ENCODE measurements at regions not wholly inside any gene's neighbourhood (a gene's known extent, or its start where the extent isn't known, plus 50 kb on each side); places are given as distances from the start of the nearest gene placed in this dataset.

- Histone ChIP-seq H3K27ac (no peak overlapping the region), H3K27me3 (no peaks in the 10 kb centered on the region), H3K36me3 (no peaks in the 10 kb centered on the region), H3K4me1 (no peaks in the 10 kb centered on the region), H3K9me3 (no peaks in the 10 kb centered on the region), H3K4me3 (no peak overlapping the region)
- intact Hi-C loops (cut with DNase I), result no loop called here
- WGBS, 2 donors, result 65 to 66% methylated on average over 3 of the region's 3 CpGs
- TF ChIP-seq CTCF (IDR thresholded peaks at IDR 0.05) (no peak), POLR2A (IDR thresholded peaks at IDR 0.05) (no peak)
- DNase-seq, result no peak
Observed at GRCh38 chr5:100148239-100148638, 386.9 kb upstream of the FAM174A start.

DNA sequence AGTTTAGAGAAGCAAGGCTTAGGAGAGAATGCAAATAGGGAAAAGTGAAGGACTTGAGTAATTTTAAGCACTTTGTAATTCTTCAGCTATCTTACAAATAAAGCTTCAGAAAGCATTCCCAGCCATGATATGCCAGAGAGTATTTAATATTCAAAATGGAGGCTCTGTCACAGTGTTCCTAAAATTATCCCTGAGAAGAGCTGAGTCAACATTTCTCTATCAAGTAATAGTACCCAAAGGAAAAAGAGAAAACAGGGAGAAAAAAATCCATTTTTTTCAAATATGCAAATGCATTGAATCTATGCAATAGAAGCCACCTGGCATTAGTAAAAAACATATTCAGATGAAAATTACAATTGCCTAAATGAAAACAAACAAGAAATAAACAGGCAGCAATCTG, 392.6 kb upstream of the FAM174A start:
- Histone ChIP-seq H3K4me1 (no peaks in the 10 kb centered on the region), H3K27me3 (no peaks in the 10 kb centered on the region), H3K9me3 (no peaks in the 10 kb centered on the region), H3K36me3 (no peaks in the 10 kb centered on the region), H3K27ac (no peak overlapping the region), H3K4me3 (no peak overlapping the region)
- no peak for TF ChIP-seq POLR2A (IDR thresholded peaks at IDR 0.05)
- no peak for TF ChIP-seq CTCF (IDR thresholded peaks at IDR 0.05)
- intact Hi-C loops (cut with DNase I), result no loop called here
- no peak for DNase-seq

GRCh38 chr5:100131161-100131560, 404.0 kb upstream of the FAM174A start:
- Histone ChIP-seq H3K27me3 (no peaks in the 10 kb centered on the region), H3K36me3 (no peaks in the 10 kb centered on the region), H3K4me1 (no peaks in the 10 kb centered on the region), H3K27ac (no peak overlapping the region), H3K4me3 (no peak overlapping the region), H3K9me3 (no peaks in the 10 kb centered on the region)
- intact Hi-C loops (cut with DNase I), result no loop called here
- DNase-seq, result no peak
- 86 to 94% methylated on average over 1 of the region's 1 CpG for WGBS, 2 donors
- no peak for TF ChIP-seq CTCF (IDR thresholded peaks at IDR 0.05)
- TF ChIP-seq POLR2A (IDR thresholded peaks at IDR 0.05), result no peak

GRCh38 chr5:100130307-100130706, 404.9 kb upstream of the FAM174A start:
- no peak overlapping the region for H3K27ac ChIP-seq
- H3K4me1 ChIP-seq, result no peaks in the 10 kb centered on the region
- H3K9me3 ChIP-seq, result no peaks in the 10 kb centered on the region
- TF ChIP-seq CTCF (IDR thresholded peaks at IDR 0.05), result no peak
- TF ChIP-seq POLR2A (IDR thresholded peaks at IDR 0.05), result no peak
- intact Hi-C loops (cut with DNase I), result no loop called here
- no peaks in the 10 kb centered on the region for H3K36me3 ChIP-seq
- H3K4me3 ChIP-seq, result no peak overlapping the region
- no peak for DNase-seq
- H3K27me3 ChIP-seq, result no peaks in the 10 kb centered on the region

DNA sequence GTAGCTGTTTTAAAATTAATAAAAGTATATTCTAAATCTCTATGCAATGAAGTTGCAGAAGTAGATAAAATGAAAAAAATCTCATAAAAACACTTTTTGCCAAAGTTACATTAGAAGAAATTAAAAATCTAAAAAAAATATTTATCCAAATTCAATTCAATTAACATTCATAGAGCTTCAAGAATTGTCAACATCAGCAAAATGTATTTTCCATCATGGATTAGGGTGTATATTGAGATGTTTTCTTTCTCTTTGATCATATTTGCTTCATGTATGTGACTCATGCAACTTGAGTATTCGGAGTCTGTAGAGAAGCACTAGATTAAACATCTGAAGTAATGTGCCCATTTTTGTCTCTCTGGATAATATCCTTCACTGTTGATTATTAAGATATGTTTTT, 415.3 kb upstream of the FAM174A start:
- H3K4me1 ChIP-seq, result no peaks in the 10 kb centered on the region
- intact Hi-C loops (cut with DNase I), result no loop called here
- 77 to 83% methylated on average over 1 of the region's 1 CpG for WGBS, 2 donors
- H3K27me3 ChIP-seq, result no peaks in the 10 kb centered on the region
- H3K36me3 ChIP-seq, result no peaks in the 10 kb centered on the region
- DNase-seq, result no peak
- no peak overlapping the region for H3K27ac ChIP-seq
- H3K4me3 ChIP-seq, result no peak overlapping the region
- no peak for TF ChIP-seq POLR2A (IDR thresholded peaks at IDR 0.05)
- TF ChIP-seq CTCF (IDR thresholded peaks at IDR 0.05), result no peak
- no peaks in the 10 kb centered on the region for H3K9me3 ChIP-seq

Measured in esophagus squamous epithelium (tissue), 5 donors.